ENCODE measurements at regions not wholly inside any gene's neighbourhood (a gene's known extent, or its start where the extent isn't known, plus 50 kb on each side); places are given as distances from the start of the nearest gene placed in this dataset.

DNA sequence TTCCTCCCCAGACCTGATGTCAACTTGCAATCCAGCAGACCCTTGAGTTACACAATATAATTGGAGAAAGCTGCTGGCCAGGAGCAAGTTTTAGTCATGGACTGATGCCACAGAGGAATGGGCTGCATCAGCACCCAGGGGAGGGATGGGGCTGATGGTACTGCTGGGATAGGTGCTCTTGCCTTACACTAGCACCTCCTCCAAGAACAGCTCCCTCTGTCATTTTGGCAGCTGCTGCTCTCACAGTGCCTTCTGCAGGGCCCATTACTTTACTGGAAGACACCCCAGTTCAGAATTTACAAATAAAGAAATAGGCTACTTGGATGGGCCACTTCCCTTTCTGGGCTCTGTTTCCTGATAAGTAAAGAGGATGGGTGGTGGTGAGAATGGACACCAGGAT, 85.3 kb upstream of the RORA start:
- TF ChIP-seq, protein P1, sequence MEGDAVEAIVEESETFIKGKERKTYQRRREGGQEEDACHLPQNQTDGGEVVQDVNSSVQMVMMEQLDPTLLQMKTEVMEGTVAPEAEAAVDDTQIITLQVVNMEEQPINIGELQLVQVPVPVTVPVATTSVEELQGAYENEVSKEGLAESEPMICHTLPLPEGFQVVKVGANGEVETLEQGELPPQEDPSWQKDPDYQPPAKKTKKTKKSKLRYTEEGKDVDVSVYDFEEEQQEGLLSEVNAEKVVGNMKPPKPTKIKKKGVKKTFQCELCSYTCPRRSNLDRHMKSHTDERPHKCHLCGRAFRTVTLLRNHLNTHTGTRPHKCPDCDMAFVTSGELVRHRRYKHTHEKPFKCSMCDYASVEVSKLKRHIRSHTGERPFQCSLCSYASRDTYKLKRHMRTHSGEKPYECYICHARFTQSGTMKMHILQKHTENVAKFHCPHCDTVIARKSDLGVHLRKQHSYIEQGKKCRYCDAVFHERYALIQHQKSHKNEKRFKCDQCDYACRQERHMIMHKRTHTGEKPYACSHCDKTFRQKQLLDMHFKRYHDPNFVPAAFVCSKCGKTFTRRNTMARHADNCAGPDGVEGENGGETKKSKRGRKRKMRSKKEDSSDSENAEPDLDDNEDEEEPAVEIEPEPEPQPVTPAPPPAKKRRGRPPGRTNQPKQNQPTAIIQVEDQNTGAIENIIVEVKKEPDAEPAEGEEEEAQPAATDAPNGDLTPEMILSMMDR (IDR thresholded peaks at IDR 0.05; ENCODE audit: low read depth, low read length), result no peak
- no peak for TF ChIP-seq EZH2phosphoT487 (IDR thresholded peaks at IDR 0.05; ENCODE audit: low read depth)

All from OCI-LY3 (cell line).